ENCODE measurements at regions not wholly inside any gene's neighbourhood (a gene's known extent, or its start where the extent isn't known, plus 50 kb on each side); places are given as distances from the start of the nearest gene placed in this dataset.
"Not testable (repeated sequence)": the region's sequence is repeated elsewhere in the genome, so short reads cannot be mapped to it uniquely, and the experiment has no call there.

DNA sequence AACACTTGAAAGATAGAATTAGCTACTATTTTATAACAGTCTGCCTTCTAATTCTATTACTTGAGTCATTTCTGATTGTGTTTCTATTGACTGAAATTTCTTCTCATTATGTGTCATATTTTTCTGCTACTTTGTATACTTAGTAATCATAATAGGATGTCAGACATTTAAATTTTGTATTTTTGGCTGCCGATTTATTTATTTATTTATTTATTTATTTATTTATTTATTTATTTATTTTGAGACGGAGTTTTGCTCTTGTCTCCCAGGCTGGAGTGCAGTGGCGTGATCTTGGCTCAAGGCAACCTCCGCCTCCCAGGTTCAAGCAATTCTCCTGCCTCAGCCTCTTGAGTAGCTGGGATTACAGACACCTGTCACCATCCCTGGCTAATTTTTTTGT is 1119.0 kb upstream of the CITED2 start:
- not testable (repeated sequence) for H3K27me3 Mint-ChIP-seq, H3K4me3 Mint-ChIP-seq, H3K4me1 Mint-ChIP-seq, H3K36me3 Mint-ChIP-seq, DNase-seq, H3K9me3 Mint-ChIP-seq, H3K27ac Mint-ChIP-seq

DNA sequence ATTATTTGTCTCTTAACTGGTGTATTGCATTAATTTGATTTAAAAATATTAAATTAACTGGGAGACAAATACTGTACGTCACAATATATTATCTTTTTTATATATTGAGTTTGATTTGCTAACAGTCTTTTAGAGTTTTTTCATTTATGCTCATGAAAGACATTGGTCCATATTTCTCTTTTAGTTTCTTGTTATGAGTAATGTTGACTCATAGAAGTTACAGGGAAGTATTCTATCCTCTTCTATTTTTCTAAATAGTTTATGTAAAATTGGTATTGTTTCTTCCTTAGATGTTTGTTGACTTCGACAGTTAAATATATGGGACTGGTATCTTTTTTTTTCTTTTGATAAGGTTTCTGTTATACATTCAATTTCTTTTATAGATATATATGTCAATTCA is 1115.6 kb upstream of the CITED2 start:
- no peaks in the 10 kb centered on the region for H3K27me3 Mint-ChIP-seq

GRCh38 chr6:140487586-140487985 is 1113.1 kb upstream of the CITED2 start:
- Mint-ChIP-seq H3K9me3 (peaks cover 2% of the 10 kb centered on the region), H3K27ac (no peak overlapping the region)

More for the DNA sequence above, 1115.6 kb upstream of the CITED2 start:
- Mint-ChIP-seq H3K27ac (no peak overlapping the region), H3K36me3 (no peaks in the 10 kb centered on the region), H3K4me1 (no peaks in the 10 kb centered on the region), H3K4me3 (no peak overlapping the region), H3K9me3 (peaks cover 2% of the 10 kb centered on the region)
- no peak for DNase-seq

DNA sequence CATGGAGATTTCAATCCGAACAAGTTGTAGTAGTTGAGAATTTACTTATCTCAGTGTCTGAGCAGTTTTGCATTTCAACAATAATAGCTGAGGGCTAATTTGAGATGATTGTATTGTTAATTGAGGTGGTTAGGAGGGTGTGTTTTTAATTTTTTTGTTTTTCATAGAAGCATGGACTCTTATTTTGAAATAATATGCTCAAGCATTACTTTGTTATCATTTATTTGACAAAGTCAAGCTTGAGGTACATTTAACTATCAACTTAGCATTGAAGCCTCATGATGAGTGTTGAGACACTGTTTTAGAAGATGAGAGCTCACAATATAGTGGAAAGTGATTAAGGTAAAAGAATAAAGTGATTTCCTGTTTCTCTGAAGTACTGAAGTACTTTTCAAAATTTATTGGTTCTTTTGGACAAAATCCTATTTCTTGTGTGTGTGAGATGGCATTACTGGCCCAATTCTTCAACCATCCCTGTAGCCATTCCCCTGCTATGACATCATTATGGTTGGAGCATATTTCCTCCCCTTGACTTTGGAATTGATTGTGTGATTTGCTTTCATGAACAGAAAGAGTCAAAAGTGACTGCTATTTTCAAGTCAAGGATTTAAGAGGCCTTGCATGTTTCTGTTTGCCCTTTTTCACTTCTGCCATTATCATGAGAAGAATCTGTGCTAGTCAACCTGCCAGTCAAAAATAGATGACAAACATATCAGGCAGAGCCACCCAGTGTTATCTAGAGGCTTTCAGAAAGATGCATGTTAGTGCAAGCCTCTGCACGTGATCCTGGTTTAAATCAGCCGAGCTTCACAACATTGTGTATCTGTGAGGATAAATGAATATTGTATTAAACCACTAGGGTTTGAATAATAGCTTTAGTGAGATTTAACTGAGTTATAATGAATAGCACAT is 1112.3 kb upstream of the CITED2 start:
- H3K4me3 Mint-ChIP-seq: no peak overlapping the region
- peaks cover 2% of the 10 kb centered on the region for H3K9me3 Mint-ChIP-seq
- no peak overlapping the region for H3K27ac Mint-ChIP-seq
- no peaks in the 10 kb centered on the region for H3K36me3 Mint-ChIP-seq
- no peaks in the 10 kb centered on the region for H3K4me1 Mint-ChIP-seq
- H3K27me3 Mint-ChIP-seq: no peaks in the 10 kb centered on the region
- no peak for DNase-seq

More at GRCh38 chr6:140487586-140487985, 1113.1 kb upstream of the CITED2 start:
- no peak for DNase-seq
- Mint-ChIP-seq H3K4me1 (no peaks in the 10 kb centered on the region), H3K27me3 (no peaks in the 10 kb centered on the region), H3K4me3 (no peak overlapping the region), H3K36me3 (no peaks in the 10 kb centered on the region)

GRCh38 chr6:140485740-140486449 is 1111.4 kb upstream of the CITED2 start:
- Mint-ChIP-seq H3K36me3 (no peaks in the 10 kb centered on the region), H3K4me3 (no peak overlapping the region), H3K9me3 (peaks cover 2% of the 10 kb centered on the region), H3K27ac (no peak overlapping the region), H3K27me3 (no peaks in the 10 kb centered on the region), H3K4me1 (no peaks in the 10 kb centered on the region)
- no peak for DNase-seq

DNA sequence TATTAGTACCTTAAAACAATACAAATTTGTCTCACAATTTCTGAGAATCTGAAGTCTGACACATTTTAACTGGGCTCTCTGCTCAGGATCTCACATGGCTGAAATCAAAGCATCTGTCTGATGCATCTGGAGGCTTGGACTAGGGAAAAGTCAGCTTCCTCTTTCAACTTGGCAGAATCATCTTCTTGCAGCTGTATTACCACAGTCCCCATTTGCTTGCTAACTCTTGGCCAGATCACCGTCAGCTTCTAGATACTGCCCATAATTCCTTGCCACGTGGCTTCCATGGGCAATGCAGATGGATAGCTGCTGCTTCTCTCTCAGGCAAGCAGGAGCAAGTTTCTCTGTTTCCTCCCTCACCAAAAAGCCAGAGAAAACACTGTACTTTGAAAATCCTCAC is 1106.4 kb upstream of the CITED2 start:
- DNase-seq: no peak
- H3K36me3 Mint-ChIP-seq: no peaks in the 10 kb centered on the region
- H3K9me3 Mint-ChIP-seq: no peaks in the 10 kb centered on the region
- no peak overlapping the region for H3K4me3 Mint-ChIP-seq
- H3K27me3 Mint-ChIP-seq: no peaks in the 10 kb centered on the region
- H3K27ac Mint-ChIP-seq: no peak overlapping the region
- H3K4me1 Mint-ChIP-seq: no peaks in the 10 kb centered on the region

GRCh38 chr6:140478631-140479030 is 1104.2 kb upstream of the CITED2 start:
- H3K36me3 Mint-ChIP-seq: no peaks in the 10 kb centered on the region
- no peaks in the 10 kb centered on the region for H3K9me3 Mint-ChIP-seq

DNA sequence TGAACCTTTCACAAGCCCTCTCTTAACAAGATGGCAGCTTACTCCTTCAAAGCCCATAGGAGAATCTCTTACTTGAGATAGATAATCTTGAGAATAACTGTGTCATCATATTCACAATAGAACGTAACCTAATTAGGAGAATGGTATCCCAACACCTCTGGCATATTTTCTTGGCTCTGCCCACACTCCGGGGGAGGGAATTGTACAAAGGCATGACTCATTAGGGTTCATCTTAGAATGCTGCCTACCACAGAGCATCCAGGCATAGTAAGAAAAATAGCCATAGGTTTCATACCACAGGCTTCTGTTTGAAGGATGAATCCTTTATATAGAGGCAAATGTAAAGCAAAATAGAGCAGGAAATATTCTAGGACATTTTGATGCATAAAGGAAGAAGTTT is 1100.6 kb upstream of the CITED2 start:
- no peak overlapping the region for H3K27ac Mint-ChIP-seq
- no peak for DNase-seq
- no peaks in the 10 kb centered on the region for H3K9me3 Mint-ChIP-seq
- H3K27me3 Mint-ChIP-seq: no peaks in the 10 kb centered on the region
- no peak overlapping the region for H3K4me3 Mint-ChIP-seq
- no peaks in the 10 kb centered on the region for H3K36me3 Mint-ChIP-seq
- H3K4me1 Mint-ChIP-seq: no peaks in the 10 kb centered on the region

More at GRCh38 chr6:140478631-140479030, 1104.2 kb upstream of the CITED2 start:
- Mint-ChIP-seq H3K4me1 (no peaks in the 10 kb centered on the region), H3K4me3 (no peak overlapping the region), H3K27ac (no peak overlapping the region), H3K27me3 (no peaks in the 10 kb centered on the region)
- no peak for DNase-seq

GRCh38 chr6:140464720-140465119 is 1090.3 kb upstream of the CITED2 start:
- Mint-ChIP-seq H3K27me3 (no peaks in the 10 kb centered on the region), H3K9me3 (peaks cover 3% of the 10 kb centered on the region), H3K27ac (no peak overlapping the region), H3K36me3 (no peaks in the 10 kb centered on the region), H3K4me1 (no peaks in the 10 kb centered on the region), H3K4me3 (no peak overlapping the region)
- DNase-seq: no peak

DNA sequence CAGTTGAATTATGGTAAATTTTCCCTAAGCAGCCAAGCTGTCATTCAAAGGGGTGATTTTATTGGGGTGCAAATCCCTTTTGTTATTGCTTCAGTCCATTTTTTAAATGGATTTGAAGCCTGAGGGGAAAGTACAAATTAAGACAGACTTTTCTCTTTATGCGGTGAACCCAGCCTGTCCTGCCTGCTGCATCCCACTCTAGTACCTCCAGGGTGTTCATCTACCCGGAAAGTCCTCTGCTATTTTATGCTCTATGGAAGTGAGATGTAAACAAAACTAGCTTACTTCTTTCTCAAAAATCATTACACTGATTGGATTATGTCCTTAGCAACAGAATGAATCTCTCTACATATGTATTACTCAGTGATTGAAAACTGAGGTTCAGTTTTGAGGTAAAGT is 1088.9 kb upstream of the CITED2 start:
- no peak for DNase-seq
- no peak overlapping the region for H3K4me3 Mint-ChIP-seq
- no peak overlapping the region for H3K27ac Mint-ChIP-seq
- peaks cover 3% of the 10 kb centered on the region for H3K9me3 Mint-ChIP-seq
- H3K4me1 Mint-ChIP-seq: no peaks in the 10 kb centered on the region
- H3K27me3 Mint-ChIP-seq: no peaks in the 10 kb centered on the region
- H3K36me3 Mint-ChIP-seq: no peaks in the 10 kb centered on the region

- Mint-ChIP-seq H3K4me3 (no peak overlapping the region), H3K4me1 (no peaks in the 10 kb centered on the region), H3K27ac (no peak overlapping the region), H3K27me3 (no peaks in the 10 kb centered on the region), H3K9me3 (peaks cover 3% of the 10 kb centered on the region), H3K36me3 (no peaks in the 10 kb centered on the region)
- no peak for DNase-seq
Measured at GRCh38 chr6:140462453-140463311, 1088.2 kb upstream of the CITED2 start.

GRCh38 chr6:140462076-140462452 is 1087.6 kb upstream of the CITED2 start:
- Mint-ChIP-seq H3K36me3 (no peaks in the 10 kb centered on the region), H3K4me3 (no peak overlapping the region), H3K4me1 (no peaks in the 10 kb centered on the region), H3K27me3 (no peaks in the 10 kb centered on the region), H3K9me3 (peaks cover 3% of the 10 kb centered on the region), H3K27ac (no peak overlapping the region)
- DNase-seq: no peak

GRCh38 chr6:140460267-140460666 is 1085.8 kb upstream of the CITED2 start:
- Mint-ChIP-seq H3K4me1 (no peaks in the 10 kb centered on the region), H3K27ac (no peak overlapping the region), H3K27me3 (no peaks in the 10 kb centered on the region), H3K9me3 (no peaks in the 10 kb centered on the region), H3K4me3 (no peak overlapping the region), H3K36me3 (no peaks in the 10 kb centered on the region)
- DNase-seq: no peak

GRCh38 chr6:140459209-140459608 is 1084.8 kb upstream of the CITED2 start:
- H3K27ac Mint-ChIP-seq: no peak overlapping the region
- no peaks in the 10 kb centered on the region for H3K36me3 Mint-ChIP-seq
- H3K27me3 Mint-ChIP-seq: peaks cover 2% of the 10 kb centered on the region
- H3K4me3 Mint-ChIP-seq: no peak overlapping the region
- DNase-seq: no peak
- no peaks in the 10 kb centered on the region for H3K9me3 Mint-ChIP-seq
- no peaks in the 10 kb centered on the region for H3K4me1 Mint-ChIP-seq

DNA sequence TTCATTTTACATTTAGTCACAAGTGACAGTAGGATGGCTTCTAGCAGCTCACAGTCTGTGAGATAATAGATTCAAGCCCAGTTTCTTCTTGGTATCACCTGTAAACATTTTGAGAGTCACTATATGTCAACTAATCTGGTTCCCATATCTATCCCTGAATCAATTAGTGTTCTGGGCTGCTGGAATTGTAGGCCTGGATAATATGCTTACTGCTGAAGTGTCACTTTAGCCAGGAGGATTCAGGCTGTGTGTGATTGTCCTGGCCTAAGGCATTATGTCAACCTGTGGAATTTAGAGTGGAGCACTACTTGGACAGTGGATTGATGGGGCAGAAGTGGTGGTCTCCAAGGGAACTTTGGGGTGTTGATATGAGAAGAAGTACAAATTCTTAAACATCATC is 1071.8 kb upstream of the CITED2 start:
- Mint-ChIP-seq H3K36me3 (no peaks in the 10 kb centered on the region), H3K4me3 (no peak overlapping the region), H3K4me1 (no peaks in the 10 kb centered on the region), H3K27me3 (no peaks in the 10 kb centered on the region), H3K9me3 (no peaks in the 10 kb centered on the region), H3K27ac (no peak overlapping the region)
- DNase-seq: no peak
